Neural cell (in vitro differentiated cells): ENCODE measurements at regions not wholly inside any gene's neighbourhood (a gene's known extent, or its start where the extent isn't known, plus 50 kb on each side); places are given as distances from the start of the nearest gene placed in this dataset.
"Not testable (repeated sequence)": the region's sequence is repeated elsewhere in the genome, so short reads cannot be mapped to it uniquely, and the experiment has no call there.

Experiments used
- H2AFZ ChIP-seq: fragments of 200-600, 300-800 bp; sonication (generic), shearing (Covaris generic); 2 replicates; pipeline ENCODE4 v1.6.0; 2014; ENCODE audit warnings: low read depth, mild to moderate bottlenecking, antibody characterized with exemption, low read length, moderate library complexity
- H3F3A ChIP-seq: fragments of 200-600 bp; shearing (Covaris generic); 2 replicates; pipeline ENCODE4 v1.6.1; 2016; ENCODE audit warnings: mild to moderate bottlenecking, moderate library complexity, mixed read lengths, antibody characterized with exemption, low read length; ENCODE audit not compliant: insufficient read depth, poor library complexity, severe bottlenecking
- H3K27ac ChIP-seq: fragments of 200-600, 300-800 bp; sonication (generic), shearing (Covaris generic); 2 replicates; pipeline ENCODE4 v1.5.1; 2014; ENCODE audit warnings: mild to moderate bottlenecking, low read length, moderate library complexity
- H3K27me3 ChIP-seq: fragments of 300-800, 200-600 bp; sonication (generic), shearing (Covaris generic); 2 replicates; pipeline ENCODE4 v1.6.0; 2014; ENCODE audit warnings: mild to moderate bottlenecking, low read depth, low read length, moderate library complexity; ENCODE audit not compliant: insufficient read depth
- H3K36me3 ChIP-seq: fragments of 300-800, 200-600 bp; sonication (generic), shearing (Covaris generic); 2 replicates; pipeline ENCODE4 v1.5.1; 2014; ENCODE audit warnings: mild to moderate bottlenecking, antibody characterized with exemption, low read length, moderate library complexity; ENCODE audit not compliant: insufficient read depth
- H3K4me2 ChIP-seq: fragments of 300-800, 200-600 bp; sonication (generic), shearing (Covaris generic); 2 replicates; pipeline ENCODE4 v1.6.0; 2014; ENCODE audit warnings: mild to moderate bottlenecking, low read length
- H3K4me3 ChIP-seq: fragments of 300-800, 200-600 bp; sonication (generic), shearing (Covaris generic); 2 replicates; pipeline ENCODE4 v1.5.1; 2014; ENCODE audit warnings: mild to moderate bottlenecking, low read length, moderate library complexity
- H3K79me2 ChIP-seq: fragments of 200-600 bp; shearing (Covaris generic); replicated peaks from 2 replicates; pipeline ENCODE4 v1.6.0; 2014; ENCODE audit warnings: mild to moderate bottlenecking, low read length, moderate library complexity; ENCODE audit not compliant: insufficient read depth
- H3K9ac ChIP-seq: fragments of 300-800, 200-600 bp; sonication (generic), shearing (Covaris generic); 2 replicates; pipeline ENCODE4 v1.6.1; 2016; ENCODE audit warnings: mild to moderate bottlenecking, low read length, mixed read lengths
- H3K9me2 ChIP-seq: fragments of 200-600 bp; shearing (Covaris generic); 2 replicates; pipeline ENCODE4 v1.6.1; 2016; ENCODE audit warnings: mild to moderate bottlenecking, low read length, mixed read lengths; ENCODE audit not compliant: insufficient read depth
- H3K9me3 ChIP-seq: fragments of 200-600, 300-800 bp; sonication (generic), shearing (Covaris generic); 2 replicates; pipeline ENCODE4 v1.6.1; 2016; ENCODE audit warnings: mild to moderate bottlenecking, mixed run types, low read length, moderate library complexity, mixed read lengths
- H4K20me1 ChIP-seq: fragments of 200-600 bp; shearing (Covaris generic); 2 replicates; pipeline ENCODE4 v1.6.1; 2016; ENCODE audit warnings: mild to moderate bottlenecking, mixed run types; ENCODE audit not compliant: insufficient read depth
- CTCF ChIP-seq: fragments of 450-650 bp; IDR thresholded peaks from 2 replicates; pipeline ENCODE4 v1.5.1; 2014; ENCODE audit warnings: antibody characterized with exemption, mild to moderate bottlenecking, moderate library complexity; ENCODE audit not compliant: poor library complexity, severe bottlenecking
- EZH2 ChIP-seq: fragments of 200-600, 300-800 bp; shearing (Covaris generic), sonication (generic); IDR thresholded peaks from 2 replicates; pipeline ENCODE4 v1.6.1; 2014; ENCODE audit warnings: antibody characterized with exemption, low read length, borderline replicate concordance, mild to moderate bottlenecking; ENCODE audit not compliant: insufficient read depth, poor library complexity, severe bottlenecking
- MXI1 ChIP-seq: fragments of 450-650 bp; conservative IDR thresholded peaks from 2 replicates; pipeline ENCODE4 v1.6.1; 2014; ENCODE audit warnings: antibody characterized with exemption, mild to moderate bottlenecking; ENCODE audit not compliant: poor library complexity, severe bottlenecking
- POLR2AphosphoS5 ChIP-seq: IDR thresholded peaks from 2 replicates; pipeline ENCODE4 v1.6.1; 2012
- RAD21 ChIP-seq: fragments of 450-650 bp; conservative IDR thresholded peaks from 2 replicates; pipeline ENCODE4 v1.6.1; 2014; ENCODE audit warnings: antibody characterized with exemption, mild to moderate bottlenecking, moderate library complexity
- SMC3 ChIP-seq: fragments of 450-650 bp; conservative IDR thresholded peaks from 2 replicates; pipeline ENCODE4 v1.6.1; 2014; ENCODE audit warnings: antibody characterized with exemption, mild to moderate bottlenecking, moderate library complexity; ENCODE audit not compliant: poor library complexity
- TF ChIP-seq, protein P1 (sequence below): IDR thresholded peaks from 2 replicates; pipeline ENCODE4 v1.6.1; 2012; ENCODE audit warnings: borderline replicate concordance

- Histone ChIP-seq H3K9ac (no peak overlapping the region), H4K20me1 (no peaks in the 10 kb centered on the region), H3K9me2 (no peaks in the 10 kb centered on the region), H3K9me3 (no peaks in the 10 kb centered on the region), H3K36me3 (no peaks in the 10 kb centered on the region), H3F3A (no peaks in the 10 kb centered on the region), H3K4me2 (no peak overlapping the region), H3K4me3 (no peak overlapping the region), H3K27ac (no peak overlapping the region), H2AFZ (no peak overlapping the region), H3K27me3 (no peaks in the 10 kb centered on the region), H3K79me2 (no peaks in the 10 kb centered on the region)
- TF ChIP-seq RAD21 (peak; percentile 41), POLR2AphosphoS5 (no peak), SMC3 (peak; percentile 60), EZH2 (no peak), CTCF (peak; percentile 61), MXI1 (no peak)
- TF ChIP-seq, protein P1, sequence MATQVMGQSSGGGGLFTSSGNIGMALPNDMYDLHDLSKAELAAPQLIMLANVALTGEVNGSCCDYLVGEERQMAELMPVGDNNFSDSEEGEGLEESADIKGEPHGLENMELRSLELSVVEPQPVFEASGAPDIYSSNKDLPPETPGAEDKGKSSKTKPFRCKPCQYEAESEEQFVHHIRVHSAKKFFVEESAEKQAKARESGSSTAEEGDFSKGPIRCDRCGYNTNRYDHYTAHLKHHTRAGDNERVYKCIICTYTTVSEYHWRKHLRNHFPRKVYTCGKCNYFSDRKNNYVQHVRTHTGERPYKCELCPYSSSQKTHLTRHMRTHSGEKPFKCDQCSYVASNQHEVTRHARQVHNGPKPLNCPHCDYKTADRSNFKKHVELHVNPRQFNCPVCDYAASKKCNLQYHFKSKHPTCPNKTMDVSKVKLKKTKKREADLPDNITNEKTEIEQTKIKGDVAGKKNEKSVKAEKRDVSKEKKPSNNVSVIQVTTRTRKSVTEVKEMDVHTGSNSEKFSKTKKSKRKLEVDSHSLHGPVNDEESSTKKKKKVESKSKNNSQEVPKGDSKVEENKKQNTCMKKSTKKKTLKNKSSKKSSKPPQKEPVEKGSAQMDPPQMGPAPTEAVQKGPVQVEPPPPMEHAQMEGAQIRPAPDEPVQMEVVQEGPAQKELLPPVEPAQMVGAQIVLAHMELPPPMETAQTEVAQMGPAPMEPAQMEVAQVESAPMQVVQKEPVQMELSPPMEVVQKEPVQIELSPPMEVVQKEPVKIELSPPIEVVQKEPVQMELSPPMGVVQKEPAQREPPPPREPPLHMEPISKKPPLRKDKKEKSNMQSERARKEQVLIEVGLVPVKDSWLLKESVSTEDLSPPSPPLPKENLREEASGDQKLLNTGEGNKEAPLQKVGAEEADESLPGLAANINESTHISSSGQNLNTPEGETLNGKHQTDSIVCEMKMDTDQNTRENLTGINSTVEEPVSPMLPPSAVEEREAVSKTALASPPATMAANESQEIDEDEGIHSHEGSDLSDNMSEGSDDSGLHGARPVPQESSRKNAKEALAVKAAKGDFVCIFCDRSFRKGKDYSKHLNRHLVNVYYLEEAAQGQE = no peak
Measured at GRCh38 chrX:109890910-109891502, 111.9 kb upstream of the TMEM164 start.

DNA sequence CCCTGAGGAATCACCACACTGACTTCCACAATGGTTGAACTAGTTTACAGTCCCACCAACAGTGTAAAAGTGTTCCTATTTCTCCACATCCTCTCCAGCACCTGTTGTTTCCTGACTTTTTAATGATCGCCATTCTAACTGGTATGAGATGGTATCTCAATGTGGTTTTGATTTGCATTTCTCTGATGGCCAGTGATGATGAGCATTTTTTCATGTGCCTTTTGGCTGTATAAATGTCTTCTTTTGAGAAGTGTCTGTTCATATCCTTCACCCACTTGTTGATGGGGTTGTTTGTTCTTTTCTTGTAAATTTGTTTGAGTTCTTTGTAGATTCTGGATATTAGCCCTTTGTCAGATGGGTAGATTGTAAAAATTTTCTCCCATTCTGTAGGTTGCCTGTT is 106.9 kb upstream of the TMEM164 start:
- H3K4me2 ChIP-seq, H3K9me2 ChIP-seq, H3K27ac ChIP-seq, H3K27me3 ChIP-seq, H2AFZ ChIP-seq, H3K9me3 ChIP-seq, H3K36me3 ChIP-seq, H4K20me1 ChIP-seq, H3K4me3 ChIP-seq, H3K9ac ChIP-seq, H3K79me2 ChIP-seq, H3F3A ChIP-seq: not testable (repeated sequence)

DNA sequence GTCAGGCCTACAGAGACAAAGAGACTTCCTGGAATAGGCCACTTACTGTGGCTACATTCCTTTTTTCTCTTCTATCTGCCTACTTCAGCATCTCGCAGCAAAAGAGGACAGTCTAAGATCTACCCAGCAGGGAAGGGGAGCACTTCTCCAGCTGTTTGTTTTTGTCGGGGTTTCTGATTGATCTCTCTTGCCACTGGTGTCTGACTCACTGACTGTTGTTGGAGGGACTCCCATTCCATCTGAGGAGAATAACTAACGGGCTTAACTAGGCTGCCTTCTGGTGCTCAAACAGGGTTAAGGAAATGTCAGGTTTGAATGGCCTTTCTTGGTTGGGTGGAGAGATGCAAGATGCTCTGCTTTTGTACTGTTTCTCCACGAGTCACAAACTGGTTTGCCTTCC is 100.2 kb upstream of the TMEM164 start:
- Histone ChIP-seq H3F3A (no peaks in the 10 kb centered on the region), H3K9ac (no peak overlapping the region), H3K27me3 (no peaks in the 10 kb centered on the region), H3K79me2 (no peaks in the 10 kb centered on the region), H2AFZ (no peak overlapping the region), H3K9me2 (no peaks in the 10 kb centered on the region), H3K27ac (no peak overlapping the region), H3K36me3 (no peaks in the 10 kb centered on the region), H4K20me1 (no peaks in the 10 kb centered on the region), H3K4me2 (no peak overlapping the region), H3K4me3 (no peak overlapping the region), H3K9me3 (no peaks in the 10 kb centered on the region)
- no peak for TF ChIP-seq RAD21
